GM19452 (cell line): ENCODE measurements at regions not wholly inside any gene's neighbourhood (a gene's known extent, or its start where the extent isn't known, plus 50 kb on each side); places are given as distances from the start of the nearest gene placed in this dataset.
A peak's percentile ranks its signal among the peaks of the same experiment; 100 is the strongest.

Experiments
- ATAC-seq: cut with Tn5 transposase; IDR thresholded peaks from one replicate; pipeline ENCODE4 v1.9.1; 2021; ENCODE audit not compliant: unreplicated experiment

DNA sequence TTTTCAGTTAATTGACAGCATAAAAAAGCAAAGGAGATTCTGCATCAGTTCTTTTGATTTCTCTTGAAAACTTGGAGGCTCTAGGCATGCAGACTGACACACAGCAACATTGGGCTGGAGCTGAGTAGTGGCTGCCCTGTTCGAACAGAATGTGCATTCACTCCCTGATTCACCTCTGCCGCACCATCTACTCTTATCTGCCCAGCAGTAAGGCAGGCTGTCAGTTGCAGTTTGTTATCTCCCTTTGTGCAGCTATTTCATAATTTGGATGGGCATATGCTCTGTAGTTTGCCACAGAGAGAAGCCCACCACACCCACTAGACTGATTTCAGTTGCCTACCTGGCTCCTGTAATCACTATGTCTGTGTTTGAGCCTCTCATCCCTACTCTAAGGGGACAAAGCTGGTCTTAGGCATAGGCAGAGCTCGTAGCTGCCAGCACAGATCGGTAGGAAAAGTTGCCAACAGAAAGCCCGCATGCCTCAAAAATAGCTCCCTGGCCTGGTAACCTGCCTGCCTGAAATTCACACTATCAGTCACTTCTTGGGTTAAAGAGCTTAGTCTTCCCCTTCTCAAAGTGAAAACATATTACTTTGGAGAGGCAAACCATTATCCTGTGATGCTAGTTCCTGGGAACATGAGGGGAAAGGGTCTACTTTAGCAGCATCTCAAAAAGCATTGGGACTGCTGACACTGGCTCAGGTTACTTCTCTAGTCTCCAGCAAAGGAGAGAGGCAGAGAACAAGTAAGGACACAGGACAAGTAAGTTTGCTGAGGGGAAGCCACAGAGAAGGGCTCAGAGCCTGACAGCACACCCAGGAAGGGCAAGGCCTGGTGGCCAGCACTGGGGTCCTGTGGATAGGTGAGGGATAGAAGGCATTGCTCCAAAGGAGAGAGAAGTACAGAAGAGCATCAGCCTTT lies 75.9 kb upstream of the TMEM164 start:
- ATAC-seq, result no peak

- no peak for ATAC-seq
Observed at GRCh38 chrX:109927663-109928273, 75.1 kb upstream of the TMEM164 start.

DNA sequence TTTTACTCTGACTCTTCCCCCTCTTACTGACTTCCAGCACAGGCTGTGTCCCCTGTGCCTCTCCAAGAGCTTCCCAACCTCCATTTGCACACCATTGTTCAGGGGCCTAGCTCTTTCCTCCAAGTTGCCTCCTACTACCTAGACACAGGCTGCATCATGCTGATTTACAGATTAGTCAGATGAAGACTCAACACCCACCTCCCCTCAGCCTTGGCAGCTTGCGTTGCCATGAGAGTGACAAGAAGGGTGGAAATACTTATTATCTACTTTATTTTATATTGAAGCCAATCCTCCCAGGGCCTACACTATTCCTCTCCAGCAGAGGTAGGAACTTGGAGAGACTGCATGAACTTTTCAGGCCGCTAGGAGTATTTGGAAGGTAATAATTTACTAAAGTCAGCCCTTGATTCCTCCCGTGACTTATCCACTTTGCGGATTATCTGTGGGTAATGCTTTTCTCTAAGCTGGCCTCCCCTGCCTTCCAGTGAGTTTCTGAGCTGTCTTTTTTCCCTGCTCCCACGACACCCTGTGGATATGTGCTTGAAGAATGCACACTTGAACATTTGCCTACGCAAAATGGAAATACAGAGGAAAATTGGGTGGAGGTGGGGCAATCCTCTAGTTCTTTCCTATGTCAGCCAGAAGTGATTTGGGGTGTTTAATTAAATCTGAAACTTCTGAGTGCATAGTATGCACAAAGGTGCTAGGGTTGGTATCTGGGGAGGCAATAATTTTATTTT lies 74.1 kb upstream of the TMEM164 start:
- no peak for ATAC-seq

DNA sequence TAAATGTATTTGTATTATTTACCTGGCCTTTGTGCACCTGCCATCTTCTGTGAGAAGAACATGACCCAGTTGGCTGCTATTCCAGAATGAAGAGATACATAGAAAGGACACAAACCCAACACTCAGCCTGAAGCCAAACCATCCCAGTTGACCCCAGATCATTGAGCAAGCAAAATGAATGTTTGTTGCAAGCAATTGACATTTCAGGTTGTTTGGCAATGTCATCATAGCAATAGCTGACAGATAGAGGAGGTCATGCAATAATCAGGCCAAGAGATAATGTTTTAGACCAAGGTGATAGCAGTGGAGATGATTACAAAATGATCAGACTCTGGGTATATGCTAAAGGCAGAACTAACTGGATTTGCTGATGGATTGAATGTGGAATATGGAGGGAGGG lies 71.2 kb upstream of the TMEM164 start:
- ATAC-seq, result no peak

- ATAC-seq, result no peak
Observed at GRCh38 chrX:109934434-109934833, 68.5 kb upstream of the TMEM164 start.

GRCh38 chrX:109934935-109935334 lies 68.0 kb upstream of the TMEM164 start:
- no peak for ATAC-seq

GRCh38 chrX:109936114-109936513 lies 66.8 kb upstream of the TMEM164 start:
- no peak for ATAC-seq

DNA sequence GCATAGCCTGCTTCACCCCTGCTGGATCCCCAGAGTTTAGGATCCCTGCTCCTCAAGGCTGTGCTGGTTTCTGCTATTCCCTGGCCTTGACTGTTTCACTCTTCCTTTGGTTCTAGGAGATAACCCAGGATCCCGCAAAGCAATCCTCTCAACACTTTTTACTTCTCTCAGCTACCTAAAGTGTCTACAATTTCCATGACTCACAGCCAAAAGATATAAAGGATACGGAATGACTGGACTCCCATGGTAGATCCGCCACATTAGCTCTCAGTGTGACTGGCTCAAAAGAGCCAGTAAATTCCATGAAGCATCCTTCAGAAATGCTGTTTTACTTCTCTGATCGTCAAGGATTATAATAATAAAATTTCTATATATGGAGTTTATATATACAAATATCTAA lies 66.3 kb upstream of the TMEM164 start:
- ATAC-seq, result no peak

DNA sequence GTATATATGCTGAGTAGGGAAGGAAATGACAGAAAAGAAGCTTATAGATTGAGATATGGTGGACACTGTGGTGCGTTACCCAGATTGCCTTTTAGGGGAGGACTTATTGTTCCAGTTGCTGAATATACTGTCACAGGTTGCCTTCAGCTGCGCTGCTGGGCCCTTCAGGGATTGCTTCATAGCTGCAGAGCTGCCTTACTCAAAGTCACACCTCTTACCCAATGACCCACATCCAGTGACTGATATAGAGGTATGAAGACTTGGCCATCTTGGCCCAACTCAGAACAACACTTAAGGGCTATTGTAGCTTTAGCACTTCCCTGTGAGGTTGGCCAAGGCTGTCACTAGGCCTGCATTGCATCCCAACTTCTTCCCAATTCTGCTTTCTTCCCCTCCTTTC lies 63.4 kb upstream of the TMEM164 start:
- no peak for ATAC-seq

DNA sequence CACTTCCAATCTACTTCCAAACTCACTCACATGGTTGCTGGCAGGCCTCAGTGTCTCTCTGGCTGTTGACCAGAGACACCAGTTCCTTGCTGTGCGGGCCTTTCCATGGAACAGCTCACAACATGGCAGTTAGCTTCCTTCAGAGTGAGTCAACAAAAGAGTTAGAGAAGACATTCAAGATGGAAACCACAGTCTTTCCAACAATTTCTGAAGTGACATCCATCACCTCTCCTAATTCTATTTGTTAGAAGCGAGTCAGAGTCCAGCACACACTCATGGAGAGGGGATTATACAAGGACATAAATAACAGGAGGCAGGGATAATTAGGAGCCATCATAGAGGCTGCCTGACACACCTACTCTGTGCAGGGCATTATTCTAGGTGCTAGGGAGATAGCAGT lies 62.5 kb upstream of the TMEM164 start:
- ATAC-seq, result no peak

- no peak for ATAC-seq
Observed at GRCh38 chrX:109943092-109943739, 59.7 kb upstream of the TMEM164 start.

- ATAC-seq, result no peak
Observed at GRCh38 chrX:109943740-109944092, 59.2 kb upstream of the TMEM164 start.

DNA sequence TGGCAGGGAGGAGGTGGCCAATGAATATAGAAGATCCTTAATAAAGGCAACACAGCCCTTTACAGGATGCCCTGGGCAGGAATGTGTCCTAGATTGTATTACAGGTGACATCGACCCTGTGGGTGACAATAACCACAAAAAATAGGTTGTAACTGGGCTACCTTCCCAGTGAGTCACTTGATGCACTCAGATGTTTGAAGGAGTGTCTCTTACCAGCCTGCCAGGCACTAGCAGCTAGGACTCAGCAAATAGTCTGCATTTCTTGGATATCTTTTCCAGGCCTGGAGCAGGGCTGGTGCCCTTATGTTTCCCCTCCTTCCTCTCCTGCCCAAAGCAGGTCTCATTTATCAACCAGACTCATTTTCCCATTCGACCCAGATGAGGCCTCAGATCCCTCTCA lies 50.9 kb upstream of the TMEM164 start:
- ATAC-seq, result no peak

- peak; percentile 82 for ATAC-seq
Observed at GRCh38 chrX:109952985-109953905, 49.7 kb upstream of the TMEM164 start.
